Stomach (tissue), 8 donors: ENCODE measurements at regions not wholly inside any gene's neighbourhood (a gene's known extent, or its start where the extent isn't known, plus 50 kb on each side); places are given as distances from the start of the nearest gene placed in this dataset.
A peak's percentile ranks its signal among the peaks of the same experiment; 100 is the strongest.

Experiments used
- DNase-seq, 2 donors: peaks; one replicate each; pipeline versions ENCODE4 v3.0.0 to v3.0.0-alpha.2; 2013 to 2019
- H3K27ac ChIP-seq, 5 donors: fragments of 200-600 bp in 4 of 5; sonication (generic) in 4 of 5; one replicate each; pipeline ENCODE4 v1.5.1; 2013 to 2019; ENCODE audit warnings: mild to moderate bottlenecking in 1 of 5, moderate library complexity in 1 of 5
- H3K27me3 ChIP-seq, 3 donors: fragments of 200-600 bp; sonication (generic); one replicate each; pipeline ENCODE4 v1.5.1; 2017 to 2019; ENCODE audit warnings: mixed run types in 1 of 3
- H3K36me3 ChIP-seq, 4 donors: fragments of 200-600 bp; sonication (generic); 1 replicate in 3 of 4; 2 replicates in 1 of 4; pipeline ENCODE4 v1.5.1; 2016 to 2019
- H3K4me1 ChIP-seq, 4 donors: fragments of 200-600 bp; sonication (generic); one replicate each; pipeline ENCODE4 v1.5.1; 2016 to 2019
- H3K4me3 ChIP-seq, 4 donors: fragments of 200-600 bp; sonication (generic) in 3 of 4; one replicate each; pipeline ENCODE4 v1.5.1; 2016 to 2019; ENCODE audit warnings: mild to moderate bottlenecking in 1 of 4
- H3K9me3 ChIP-seq, 4 donors: fragments of 200-600 bp; sonication (generic); one replicate each; pipeline ENCODE4 v1.5.1; 2016 to 2019
- CTCF ChIP-seq, 7 experiments: fragments of 450-650 bp in 4 of 7; fragments of 200-600 bp in 3 of 7; sonication (generic) in 3 of 7; IDR thresholded peaks; one replicate each; pipeline ENCODE4 v1.5.1; 2016 to 2019; ENCODE audit warnings: antibody characterized with exemption in 7 of 7, control low read depth in 2 of 7, mild to moderate bottlenecking in 1 of 7
- EP300 ChIP-seq: sonication (generic); formaldehyde crosslinking; IDR thresholded peaks from one replicate; pipeline ENCODE4 v1.6.1; 2017; ENCODE audit warnings: antibody characterized with exemption
- POLR2A ChIP-seq, 4 donors: fragments of 450-650 bp; IDR thresholded peaks; one replicate each; pipeline ENCODE4 v1.6.1; 2016; ENCODE audit warnings: antibody characterized with exemption in 4 of 4, control low read depth in 2 of 4, mild to moderate bottlenecking in 1 of 4, moderate library complexity in 1 of 4
- POLR2AphosphoS5 ChIP-seq, 3 donors: sonication (generic); formaldehyde crosslinking; IDR thresholded peaks; one replicate each; pipeline ENCODE4 v1.6.1; 2016; ENCODE audit warnings: antibody characterized with exemption in 3 of 3
- WGBS, 5 donors: extraction: QIAGEN DNeasy Blood & Tissue Kit in 3 of 5; methylation state at CpG; one replicate each; pipeline versions ENCODE4 v1.1.5 to v1.1.7; 2013 to 2018; 5-methylcytosine and 5-hydroxymethylcytosine counted together
- intact Hi-C: fragments of 100-400 bp; cut with DNase I; formaldehyde crosslinking; loops from one replicate; pipeline ENCODE4 v1.15.1; 2023; ENCODE audit warnings: low total_unique reads
- donor health status: healthy with polysubstance abuse.
- donor health status: Bipolar disorder and iron deficiency.
- donor health status: healthy.

GRCh38 chr2:59691518-59692190 is 861.8 kb downstream of the BCL11A start:
- H3K9me3 ChIP-seq: peaks cover 0 to 9% (median 6%) of the 10 kb centered on the region in 4 donors
- DNase-seq: no peak
- 51 to 66% (median 64%) methylated on average over 3 of the region's 3 CpGs for WGBS, 5 donors
- H3K27ac ChIP-seq: no peak overlapping the region
- no peaks in the 10 kb centered on the region for H3K4me1 ChIP-seq
- TF ChIP-seq EP300 (no peak), CTCF (IDR thresholded peaks at IDR 0.05) (no peak), POLR2AphosphoS5 (IDR thresholded peaks at IDR 0.05) (no peak), POLR2A (IDR thresholded peaks at IDR 0.05) (no peak)
- intact Hi-C loops: no loop called here
- no peaks in the 10 kb centered on the region for H3K27me3 ChIP-seq
- H3K36me3 ChIP-seq: no peaks in the 10 kb centered on the region
- no peak overlapping the region for H3K4me3 ChIP-seq

GRCh38 chr2:59690849-59691248 is 862.6 kb downstream of the BCL11A start:
- H3K4me1 ChIP-seq: peaks cover 0 to 1% (median under 1%) of the 10 kb centered on the region in 4 donors
- no peak overlapping the region for H3K4me3 ChIP-seq
- TF ChIP-seq POLR2A (IDR thresholded peaks at IDR 0.05) (no peak), POLR2AphosphoS5 (IDR thresholded peaks at IDR 0.05) (no peak), EP300 (no peak), CTCF (IDR thresholded peaks at IDR 0.05) (no peak)
- no peaks in the 10 kb centered on the region for H3K36me3 ChIP-seq
- WGBS, 5 donors: 91 to 98% (median 92%) methylated on average over 4 of the region's 4 CpGs
- intact Hi-C loops: no loop called here
- no peak overlapping the region for H3K27ac ChIP-seq
- peaks cover 0 to 9% (median 6%) of the 10 kb centered on the region in 4 donors for H3K9me3 ChIP-seq
- DNase-seq: no peak
- H3K27me3 ChIP-seq: no peaks in the 10 kb centered on the region

GRCh38 chr2:59684771-59685166 is 868.7 kb downstream of the BCL11A start:
- 32 to 52% (median 37%) methylated on average over 1 of the region's 1 CpG for WGBS, 5 donors

GRCh38 chr2:59684116-59684770 is 869.2 kb downstream of the BCL11A start:
- Histone ChIP-seq H3K27me3 (no peaks in the 10 kb centered on the region), H3K36me3 (no peaks in the 10 kb centered on the region), H3K27ac (peak overlapping the region in 1 of 5 donors; percentile 29), H3K4me3 (no peak overlapping the region), H3K9me3 (no peaks in the 10 kb centered on the region), H3K4me1 (peaks cover 0 to 16% (median 9%) of the 10 kb centered on the region in 4 donors)
- no peak for TF ChIP-seq POLR2A (IDR thresholded peaks at IDR 0.05)
- TF ChIP-seq CTCF (IDR thresholded peaks at IDR 0.05): no peak
- TF ChIP-seq EP300: no peak
- no peak for TF ChIP-seq POLR2AphosphoS5 (IDR thresholded peaks at IDR 0.05)
- 28 to 41% (median 35%) methylated on average over 4 of the region's 4 CpGs for WGBS, 5 donors
- intact Hi-C loops: no loop called here
- DNase-seq: no peak

More at GRCh38 chr2:59684771-59685166, 868.7 kb downstream of the BCL11A start:
- H3K27ac ChIP-seq: peak overlapping the region in 1 of 5 donors; percentile 29
- TF ChIP-seq CTCF (IDR thresholded peaks at IDR 0.05) (no peak), EP300 (no peak), POLR2AphosphoS5 (IDR thresholded peaks at IDR 0.05) (peak in 1 of 3 donors; percentile 16), POLR2A (IDR thresholded peaks at IDR 0.05) (no peak)
- DNase-seq: no peak
- H3K27me3 ChIP-seq: no peaks in the 10 kb centered on the region
- H3K4me3 ChIP-seq: no peak overlapping the region
- H3K9me3 ChIP-seq: no peaks in the 10 kb centered on the region
- intact Hi-C loops: no loop called here
- H3K4me1 ChIP-seq: peaks cover 0 to 16% (median 9%) of the 10 kb centered on the region in 4 donors
- no peaks in the 10 kb centered on the region for H3K36me3 ChIP-seq
